ENCODE measurements at regions not wholly inside any gene's neighbourhood (a gene's known extent, or its start where the extent isn't known, plus 50 kb on each side); places are given as distances from the start of the nearest gene placed in this dataset.

DNA sequence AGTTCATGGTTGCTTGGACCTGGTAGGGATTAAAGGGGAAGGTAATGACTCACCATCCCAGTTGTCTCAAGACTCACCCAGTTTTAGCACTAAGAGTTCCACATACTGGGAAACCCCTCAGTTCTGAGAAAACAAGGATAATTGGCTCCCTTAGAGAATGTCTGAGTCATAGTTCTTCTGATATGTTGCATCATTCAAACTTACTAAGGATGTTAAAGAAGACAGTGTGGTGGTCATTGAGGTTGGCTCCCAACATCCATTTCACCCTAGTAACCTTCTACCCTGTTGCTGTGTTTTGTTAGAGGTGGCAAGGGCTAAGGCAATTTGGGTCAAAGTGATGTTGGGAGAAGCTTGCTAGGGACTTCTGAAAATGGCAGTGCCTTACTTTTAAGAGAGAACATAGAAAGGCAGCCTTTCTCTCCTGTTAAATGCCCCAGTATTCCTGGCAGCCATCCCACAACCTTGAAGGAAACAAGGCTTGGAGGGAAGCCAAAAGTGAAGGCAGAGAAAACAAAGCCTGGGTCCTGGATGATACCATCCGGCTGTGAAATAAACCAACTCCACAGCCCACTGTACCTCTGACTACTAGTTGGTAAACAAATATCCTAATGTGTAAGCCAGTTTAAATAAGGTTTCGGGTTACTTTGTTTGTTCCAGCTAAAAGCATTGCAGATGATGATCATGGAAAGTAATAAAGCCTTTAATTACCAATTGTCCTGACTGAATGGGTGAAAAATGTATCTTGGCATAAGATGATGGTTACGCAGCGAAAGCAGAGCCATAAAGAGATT is 80.4 kb upstream of the ADAMTSL1 start:
- CTCF ChIA-PET, result no interaction called here
- no peak overlapping the region for H3K4me2 ChIP-seq (ENCODE audit: control insufficient read depth, insufficient read depth)
- FAIRE-seq, result no peak
- no peaks in the 10 kb centered on the region for H3K4me1 ChIP-seq (ENCODE audit: control insufficient read depth, insufficient read depth, low read length)
- H2AFZ ChIP-seq (ENCODE audit: control insufficient read depth, low read depth, low read length), result no peak overlapping the region
- no peak for DNase-seq (ENCODE audit: low read depth, low spot score)
- H3K9ac ChIP-seq (ENCODE audit: control insufficient read depth, insufficient read depth, low read length), result no peak overlapping the region
- POLR2A ChIA-PET, result no interaction called here
- intact Hi-C loops (cut with micrococcal nuclease; ENCODE audit: unreplicated experiment), result no loop called here
- H3K4me3 ChIP-seq, result no peak overlapping the region
- no peaks in the 10 kb centered on the region for H3K79me2 ChIP-seq (ENCODE audit: control insufficient read depth, insufficient read depth, low read length)
- TF ChIP-seq SMAD1 (IDR thresholded peaks at IDR 0.05; ENCODE audit: low read depth, partially characterized antibody) (no peak), ETV6 (conservative IDR thresholded peaks at IDR 0.05 in 1 of 2, IDR thresholded peaks at IDR 0.05 in 1 of 2; ENCODE audit: borderline replicate concordance in 1 of 2, low read depth in 1 of 2) (no peak), POLR2AphosphoS2 (IDR thresholded peaks at IDR 0.05; ENCODE audit: low read depth, low read length) (no peak), ASH2L (IDR thresholded peaks at IDR 0.05; ENCODE audit: borderline replicate concordance, low read depth) (no peak), ZNF217 (IDR thresholded peaks at IDR 0.05) (no peak), MTA2 (IDR thresholded peaks at IDR 0.05; ENCODE audit: low read depth) (no peak), TBL1XR1 (IDR thresholded peaks at IDR 0.05; ENCODE audit: low read depth, low read length) (no peak), RUNX3 (IDR thresholded peaks at IDR 0.05; ENCODE audit: low read length) (no peak), EGR1 (IDR thresholded peaks at IDR 0.05; ENCODE audit: borderline replicate concordance in 1 of 2, low read depth in 2 of 2, low read length in 2 of 2) (no peak)
- TF ChIP-seq, protein P1, sequence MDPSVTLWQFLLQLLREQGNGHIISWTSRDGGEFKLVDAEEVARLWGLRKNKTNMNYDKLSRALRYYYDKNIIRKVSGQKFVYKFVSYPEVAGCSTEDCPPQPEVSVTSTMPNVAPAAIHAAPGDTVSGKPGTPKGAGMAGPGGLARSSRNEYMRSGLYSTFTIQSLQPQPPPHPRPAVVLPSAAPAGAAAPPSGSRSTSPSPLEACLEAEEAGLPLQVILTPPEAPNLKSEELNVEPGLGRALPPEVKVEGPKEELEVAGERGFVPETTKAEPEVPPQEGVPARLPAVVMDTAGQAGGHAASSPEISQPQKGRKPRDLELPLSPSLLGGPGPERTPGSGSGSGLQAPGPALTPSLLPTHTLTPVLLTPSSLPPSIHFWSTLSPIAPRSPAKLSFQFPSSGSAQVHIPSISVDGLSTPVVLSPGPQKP (IDR thresholded peaks at IDR 0.05; ENCODE audit: low read depth, low read length), result no peak
- TF ChIP-seq, protein P2, sequence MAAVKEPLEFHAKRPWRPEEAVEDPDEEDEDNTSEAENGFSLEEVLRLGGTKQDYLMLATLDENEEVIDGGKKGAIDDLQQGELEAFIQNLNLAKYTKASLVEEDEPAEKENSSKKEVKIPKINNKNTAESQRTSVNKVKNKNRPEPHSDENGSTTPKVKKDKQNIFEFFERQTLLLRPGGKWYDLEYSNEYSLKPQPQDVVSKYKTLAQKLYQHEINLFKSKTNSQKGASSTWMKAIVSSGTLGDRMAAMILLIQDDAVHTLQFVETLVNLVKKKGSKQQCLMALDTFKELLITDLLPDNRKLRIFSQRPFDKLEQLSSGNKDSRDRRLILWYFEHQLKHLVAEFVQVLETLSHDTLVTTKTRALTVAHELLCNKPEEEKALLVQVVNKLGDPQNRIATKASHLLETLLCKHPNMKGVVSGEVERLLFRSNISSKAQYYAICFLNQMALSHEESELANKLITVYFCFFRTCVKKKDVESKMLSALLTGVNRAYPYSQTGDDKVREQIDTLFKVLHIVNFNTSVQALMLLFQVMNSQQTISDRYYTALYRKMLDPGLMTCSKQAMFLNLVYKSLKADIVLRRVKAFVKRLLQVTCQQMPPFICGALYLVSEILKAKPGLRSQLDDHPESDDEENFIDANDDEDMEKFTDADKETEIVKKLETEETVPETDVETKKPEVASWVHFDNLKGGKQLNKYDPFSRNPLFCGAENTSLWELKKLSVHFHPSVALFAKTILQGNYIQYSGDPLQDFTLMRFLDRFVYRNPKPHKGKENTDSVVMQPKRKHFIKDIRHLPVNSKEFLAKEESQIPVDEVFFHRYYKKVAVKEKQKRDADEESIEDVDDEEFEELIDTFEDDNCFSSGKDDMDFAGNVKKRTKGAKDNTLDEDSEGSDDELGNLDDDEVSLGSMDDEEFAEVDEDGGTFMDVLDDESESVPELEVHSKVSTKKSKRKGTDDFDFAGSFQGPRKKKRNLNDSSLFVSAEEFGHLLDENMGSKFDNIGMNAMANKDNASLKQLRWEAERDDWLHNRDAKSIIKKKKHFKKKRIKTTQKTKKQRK (IDR thresholded peaks at IDR 0.05; ENCODE audit: low read depth, low read length), result no peak
- in situ Hi-C loops (cut with MboI), result no loop called here
- no peaks in the 10 kb centered on the region for H4K20me1 ChIP-seq (ENCODE audit: control insufficient read depth, insufficient read depth)
- H3K27ac ChIP-seq (ENCODE audit: control insufficient read depth, insufficient read depth), result no peak overlapping the region
- no peaks in the 10 kb centered on the region for H3K27me3 ChIP-seq (replicated peaks in 1 of 2; ENCODE audit: control insufficient read depth in 2 of 2, insufficient read depth in 2 of 2, low read length in 1 of 2)
- RAD21 ChIA-PET (ENCODE audit: unreplicated experiment), result no interaction called here
- H3K36me3 ChIP-seq (ENCODE audit: control insufficient read depth in 2 of 2, insufficient read depth in 2 of 2, low read length in 1 of 2), result no peaks in the 10 kb centered on the region
- no peak for ATAC-seq
- BruUV-seq (replicated peaks), result no TSS peak
- no peaks in the 10 kb centered on the region for H3K9me3 ChIP-seq (replicated peaks; ENCODE audit: control insufficient read depth, insufficient read depth, low read length)
- 45% methylated on average over 4 of the region's 4 CpGs for WGBS (ENCODE audit: insufficient coverage, insufficient replicate concordance, low lambda C conversion rate, missing lambda C conversion rate)
- SMC1A ChIA-PET (ENCODE audit: uncharacterized antibody, unreplicated experiment), result no interaction called here
